ENCODE measurements at regions not wholly inside any gene's neighbourhood (a gene's known extent, or its start where the extent isn't known, plus 50 kb on each side); places are given as distances from the start of the nearest gene placed in this dataset.

DNA sequence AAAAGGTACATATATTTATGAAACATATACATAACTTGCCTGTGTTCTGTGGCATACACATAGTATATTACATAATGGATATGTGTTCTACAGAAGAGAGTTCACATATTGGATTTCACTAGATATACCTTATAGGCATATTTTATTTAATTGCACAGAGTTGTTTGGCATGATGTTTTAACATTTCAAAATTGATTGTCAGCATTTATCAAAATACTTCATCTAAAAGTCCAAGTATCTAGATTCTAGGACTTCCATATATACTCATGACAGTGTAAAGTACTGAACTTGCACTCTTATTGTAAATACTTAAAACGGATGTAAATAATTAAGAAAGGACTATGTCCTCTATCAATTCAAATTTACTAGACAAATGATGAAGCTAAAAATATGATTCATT is 995.3 kb upstream of the LRRTM1 start:
- TF ChIP-seq, protein P1, sequence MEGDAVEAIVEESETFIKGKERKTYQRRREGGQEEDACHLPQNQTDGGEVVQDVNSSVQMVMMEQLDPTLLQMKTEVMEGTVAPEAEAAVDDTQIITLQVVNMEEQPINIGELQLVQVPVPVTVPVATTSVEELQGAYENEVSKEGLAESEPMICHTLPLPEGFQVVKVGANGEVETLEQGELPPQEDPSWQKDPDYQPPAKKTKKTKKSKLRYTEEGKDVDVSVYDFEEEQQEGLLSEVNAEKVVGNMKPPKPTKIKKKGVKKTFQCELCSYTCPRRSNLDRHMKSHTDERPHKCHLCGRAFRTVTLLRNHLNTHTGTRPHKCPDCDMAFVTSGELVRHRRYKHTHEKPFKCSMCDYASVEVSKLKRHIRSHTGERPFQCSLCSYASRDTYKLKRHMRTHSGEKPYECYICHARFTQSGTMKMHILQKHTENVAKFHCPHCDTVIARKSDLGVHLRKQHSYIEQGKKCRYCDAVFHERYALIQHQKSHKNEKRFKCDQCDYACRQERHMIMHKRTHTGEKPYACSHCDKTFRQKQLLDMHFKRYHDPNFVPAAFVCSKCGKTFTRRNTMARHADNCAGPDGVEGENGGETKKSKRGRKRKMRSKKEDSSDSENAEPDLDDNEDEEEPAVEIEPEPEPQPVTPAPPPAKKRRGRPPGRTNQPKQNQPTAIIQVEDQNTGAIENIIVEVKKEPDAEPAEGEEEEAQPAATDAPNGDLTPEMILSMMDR (IDR thresholded peaks at IDR 0.05; ENCODE audit: poor library complexity): no peak
- TF ChIP-seq EZH2 (IDR thresholded peaks at IDR 0.05; ENCODE audit: borderline replicate concordance): no peak
